Upper lobe of right lung (tissue), 1 donor: ENCODE measurements at regions not wholly inside any gene's neighbourhood (a gene's known extent, or its start where the extent isn't known, plus 50 kb on each side); places are given as distances from the start of the nearest gene placed in this dataset.

Experiments
- ATAC-seq: fragments of 200-7000 bp; cut with Tn5 transposase; one replicate; pipeline ENCODE4 v1.9.1; 2020; ENCODE audit warnings: mild to moderate bottlenecking, moderate library complexity
- DNase-seq: peaks from one replicate; pipeline ENCODE4 v3.0.0-alpha.2; 2020
- H3K27ac ChIP-seq: fragments of 200-600 bp; one replicate; pipeline ENCODE4 v1.8.0; 2022
- H3K27me3 ChIP-seq: fragments of 200-600 bp; one replicate; pipeline ENCODE4 v1.8.0; 2022; ENCODE audit warnings: mild to moderate bottlenecking
- H3K36me3 ChIP-seq: fragments of 200-600 bp; one replicate; pipeline ENCODE4 v1.8.0; 2022
- H3K4me1 ChIP-seq: fragments of 200-600 bp; one replicate; pipeline ENCODE4 v1.8.0; 2022
- H3K4me3 ChIP-seq: fragments of 200-600 bp; one replicate; pipeline ENCODE4 v1.8.0; 2022; ENCODE audit warnings: mild to moderate bottlenecking
- H3K9me3 ChIP-seq: fragments of 200-600 bp; one replicate; pipeline ENCODE4 v1.8.0; 2022
- intact Hi-C: fragments of 100-400 bp; cut with DNase I; formaldehyde crosslinking; loops from one replicate; pipeline ENCODE4 v1.11.0; 2022
- TF ChIP-seq, protein P1 (sequence below): fragments of 200-600 bp; IDR thresholded peaks from one replicate; pipeline ENCODE4 v1.8.0; 2022; ENCODE audit warnings: antibody characterized with exemption
- donor health status: DM: no; HTN: yes; CAD: no; lungs with severe emphysema.

DNA sequence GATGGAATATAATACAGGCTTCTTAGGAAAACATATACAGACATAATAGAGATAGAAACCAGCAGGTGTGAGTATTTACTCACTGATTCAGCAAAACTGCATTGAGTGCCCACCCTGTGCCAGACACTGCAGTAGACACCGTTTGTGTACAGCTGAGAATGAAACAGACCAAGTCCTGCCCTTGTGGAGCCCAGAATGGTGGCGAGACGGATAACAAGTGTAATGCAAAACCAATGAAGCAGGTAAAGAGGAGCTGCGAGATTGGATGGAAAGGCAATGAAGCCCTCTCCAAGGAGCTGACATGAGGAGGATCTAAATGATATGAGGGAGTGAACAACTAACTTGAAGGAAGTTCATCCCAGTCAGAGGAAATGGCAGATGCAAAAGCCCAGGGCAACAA, 256.4 kb downstream of the MEX3B start:
- Histone ChIP-seq H3K4me1 (no peaks in the 10 kb centered on the region), H3K36me3 (no peaks in the 10 kb centered on the region), H3K27ac (no peak overlapping the region), H3K9me3 (no peaks in the 10 kb centered on the region), H3K4me3 (no peak overlapping the region), H3K27me3 (no peaks in the 10 kb centered on the region)
- DNase-seq (no peak), ATAC-seq (no peak)
- TF ChIP-seq, protein P1, sequence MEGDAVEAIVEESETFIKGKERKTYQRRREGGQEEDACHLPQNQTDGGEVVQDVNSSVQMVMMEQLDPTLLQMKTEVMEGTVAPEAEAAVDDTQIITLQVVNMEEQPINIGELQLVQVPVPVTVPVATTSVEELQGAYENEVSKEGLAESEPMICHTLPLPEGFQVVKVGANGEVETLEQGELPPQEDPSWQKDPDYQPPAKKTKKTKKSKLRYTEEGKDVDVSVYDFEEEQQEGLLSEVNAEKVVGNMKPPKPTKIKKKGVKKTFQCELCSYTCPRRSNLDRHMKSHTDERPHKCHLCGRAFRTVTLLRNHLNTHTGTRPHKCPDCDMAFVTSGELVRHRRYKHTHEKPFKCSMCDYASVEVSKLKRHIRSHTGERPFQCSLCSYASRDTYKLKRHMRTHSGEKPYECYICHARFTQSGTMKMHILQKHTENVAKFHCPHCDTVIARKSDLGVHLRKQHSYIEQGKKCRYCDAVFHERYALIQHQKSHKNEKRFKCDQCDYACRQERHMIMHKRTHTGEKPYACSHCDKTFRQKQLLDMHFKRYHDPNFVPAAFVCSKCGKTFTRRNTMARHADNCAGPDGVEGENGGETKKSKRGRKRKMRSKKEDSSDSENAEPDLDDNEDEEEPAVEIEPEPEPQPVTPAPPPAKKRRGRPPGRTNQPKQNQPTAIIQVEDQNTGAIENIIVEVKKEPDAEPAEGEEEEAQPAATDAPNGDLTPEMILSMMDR = no peak
- intact Hi-C loops = no loop called here

DNA sequence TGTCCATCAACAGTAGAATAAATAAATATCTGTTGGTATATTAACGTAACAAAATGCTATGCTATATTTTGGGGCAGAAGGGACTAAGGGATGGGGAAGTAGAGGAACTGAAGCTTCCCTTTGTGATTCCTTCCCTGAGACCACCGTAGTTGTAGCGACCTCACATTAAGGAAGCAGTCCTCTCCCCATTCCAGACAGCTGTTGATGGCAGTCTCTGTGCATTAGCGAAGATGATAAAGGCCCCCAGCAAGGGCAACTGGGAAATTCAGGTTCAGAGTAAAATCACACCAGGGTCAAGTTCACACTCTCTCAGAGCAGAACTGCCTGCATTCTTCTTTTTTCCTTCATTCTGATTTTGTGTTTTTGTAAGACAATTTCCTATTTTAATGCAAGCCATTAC, 259.0 kb downstream of the MEX3B start:
- Histone ChIP-seq H3K27me3 (no peaks in the 10 kb centered on the region), H3K36me3 (no peaks in the 10 kb centered on the region), H3K27ac (no peak overlapping the region), H3K4me1 (no peaks in the 10 kb centered on the region), H3K4me3 (no peak overlapping the region), H3K9me3 (no peaks in the 10 kb centered on the region)
- DNase-seq (no peak), ATAC-seq (no peak)
- intact Hi-C loops = no loop called here
- TF ChIP-seq, protein P1 = no peak

DNA sequence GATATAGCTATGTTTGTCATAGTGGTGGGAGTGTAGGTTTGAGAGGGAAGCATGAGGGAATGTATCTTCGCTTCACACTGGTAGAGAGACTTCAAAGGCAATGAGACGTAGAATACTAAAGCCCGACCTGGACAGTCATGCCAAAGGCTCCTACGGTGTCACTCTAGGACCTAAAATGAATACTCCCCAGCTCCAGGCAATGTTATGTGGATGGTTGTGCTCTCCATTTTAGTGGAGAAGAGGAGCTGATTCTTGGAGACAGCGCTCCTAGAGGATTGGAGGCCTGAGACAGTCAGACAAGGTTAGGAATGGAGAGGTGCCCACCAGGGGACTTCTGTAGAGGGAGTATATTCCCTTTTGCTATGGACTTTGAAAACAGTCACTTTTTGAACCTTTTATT, 260.1 kb downstream of the MEX3B start:
- H3K4me3 ChIP-seq = no peak overlapping the region
- no peak overlapping the region for H3K27ac ChIP-seq
- no peaks in the 10 kb centered on the region for H3K4me1 ChIP-seq
- intact Hi-C loops = no loop called here
- H3K36me3 ChIP-seq = no peaks in the 10 kb centered on the region
- DNase-seq = no peak
- no peaks in the 10 kb centered on the region for H3K9me3 ChIP-seq
- H3K27me3 ChIP-seq = no peaks in the 10 kb centered on the region
- ATAC-seq = no peak
- TF ChIP-seq, protein P1 = no peak

DNA sequence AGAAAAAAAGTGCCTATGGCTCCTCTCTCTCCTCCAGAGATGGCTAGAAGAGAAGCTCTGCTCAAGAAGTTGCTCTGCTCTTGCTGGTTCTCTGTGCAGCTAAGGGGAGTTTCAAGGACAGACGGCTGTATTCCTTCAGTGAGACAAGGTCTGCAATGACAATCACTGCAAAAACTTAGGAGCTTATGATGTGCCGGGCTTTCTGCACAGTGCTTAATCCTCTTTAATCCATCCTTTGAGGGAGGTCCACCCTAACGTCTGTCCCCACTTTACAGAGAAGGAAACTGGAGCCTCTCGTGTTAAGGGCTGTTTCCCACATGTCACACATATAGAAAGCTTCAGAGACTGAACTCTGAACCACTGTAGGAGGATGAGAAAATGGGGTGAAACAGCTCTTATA, 260.6 kb downstream of the MEX3B start:
- DNase-seq (no peak), ATAC-seq (no peak)
- no peaks in the 10 kb centered on the region for H3K4me1 ChIP-seq
- H3K27ac ChIP-seq = no peak overlapping the region
- H3K27me3 ChIP-seq = no peaks in the 10 kb centered on the region
- no peaks in the 10 kb centered on the region for H3K9me3 ChIP-seq
- TF ChIP-seq, protein P1 = no peak
- intact Hi-C loops = no loop called here
- H3K36me3 ChIP-seq = no peaks in the 10 kb centered on the region
- no peak overlapping the region for H3K4me3 ChIP-seq

DNA sequence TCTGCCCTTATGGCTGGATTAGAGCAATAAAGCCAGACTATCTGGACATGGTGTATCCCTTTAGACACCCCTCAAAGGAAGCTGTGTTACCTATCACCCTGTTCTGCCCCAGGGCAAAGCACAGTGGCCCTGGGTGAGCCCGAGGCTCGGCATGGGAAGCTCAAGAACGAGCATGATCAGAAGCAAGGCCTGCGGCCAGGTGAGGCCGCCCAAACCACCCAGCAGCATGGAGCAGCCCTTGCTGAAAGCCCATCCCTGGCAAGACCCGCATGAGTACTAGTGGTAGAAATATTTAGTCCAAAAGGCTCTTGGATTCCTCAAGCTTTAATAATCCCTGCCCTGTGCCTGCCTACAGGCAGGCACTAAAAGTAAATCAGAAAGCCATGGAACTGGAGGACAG, 261.1 kb downstream of the MEX3B start:
- no peak overlapping the region for H3K4me3 ChIP-seq
- no peaks in the 10 kb centered on the region for H3K36me3 ChIP-seq
- H3K9me3 ChIP-seq = no peaks in the 10 kb centered on the region
- DNase-seq (no peak), ATAC-seq (no peak)
- no peaks in the 10 kb centered on the region for H3K4me1 ChIP-seq
- TF ChIP-seq, protein P1 = no peak
- H3K27me3 ChIP-seq = no peaks in the 10 kb centered on the region
- intact Hi-C loops = no loop called here
- no peak overlapping the region for H3K27ac ChIP-seq

DNA sequence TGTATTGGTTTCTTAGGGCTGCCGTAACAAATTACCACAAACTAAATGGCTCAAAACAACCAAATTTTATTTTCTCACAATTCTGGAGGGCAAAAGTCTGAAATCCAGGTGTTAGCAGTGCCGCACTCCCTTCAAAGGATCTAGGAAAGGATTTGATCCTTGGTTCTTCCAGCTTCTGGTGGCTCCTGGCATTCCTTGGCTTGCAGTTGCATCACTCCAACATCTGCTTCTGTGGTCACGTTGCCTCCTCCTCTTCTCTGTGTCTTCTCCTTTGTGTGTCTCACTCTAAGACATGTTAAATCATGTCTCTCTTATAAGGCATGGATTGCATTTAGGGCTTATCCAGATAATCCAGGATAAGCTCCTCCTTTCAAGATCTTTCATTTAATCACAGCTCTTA, 262.2 kb downstream of the MEX3B start:
- no peaks in the 10 kb centered on the region for H3K4me1 ChIP-seq
- no peak for DNase-seq
- no peak for ATAC-seq
- H3K27ac ChIP-seq = no peak overlapping the region
- H3K36me3 ChIP-seq = no peaks in the 10 kb centered on the region
- H3K27me3 ChIP-seq = no peaks in the 10 kb centered on the region
- TF ChIP-seq, protein P1 = no peak
- no peaks in the 10 kb centered on the region for H3K9me3 ChIP-seq
- intact Hi-C loops = no loop called here
- H3K4me3 ChIP-seq = no peak overlapping the region
